K562 (cell line): ENCODE measurements at regions not wholly inside any gene's neighbourhood (a gene's known extent, or its start where the extent isn't known, plus 50 kb on each side); places are given as distances from the start of the nearest gene placed in this dataset.

ENCODE experiments used
- ATAC-seq: fragments of 200-7000 bp; cut with Tn5 transposase; 3 replicates; pipeline ENCODE4 v1.9.1; 2020; ENCODE audit warnings: moderate library complexity
- BruUV-seq: library from RNA; stranded (reverse); fragments of 400-500 nt; replicated peaks from 2 replicates; lab custom pipeline; 2021; lab: Mats Ljungman, UMichigan
- CTCF ChIA-PET: fragments of 300-600 bp; formaldehyde crosslinking; extraction: SDS; loops from one replicate; lab custom pipeline; 2021; ENCODE audit warnings: low intra/inter-chr PET ratio; lab: Yijun Ruan, JAX
- POLR2A ChIA-PET: fragments of 300-600, 350-650 bp; sonication (Branson Sonifier 250); formaldehyde crosslinking; extraction: SDS; loops from one replicate; lab custom pipeline; 2021; ENCODE audit warnings: antibody characterized with exemption, inconsistent platforms; lab: Yijun Ruan, JAX
- DNase-seq, 4 experiments: peaks; one replicate each; pipeline versions ENCODE4 v3.0.0 to v3.0.0-alpha.2; 2011 to 2018; ENCODE audit warnings: low spot score in 3 of 4, mixed read lengths in 3 of 4; ENCODE audit errors: extremely low read depth in 1 of 4
- FAIRE-seq: peaks from 2 replicates; lab custom pipeline; 2011; peaks lifted over from hg19 to GRCh38; lab: Jason Lieb, UNC
- H2AFZ ChIP-seq: 2 replicates; pipeline ENCODE4 v1.6.0; 2011; ENCODE audit warnings: low read depth, low read length, control low read depth, inconsistent platforms
- H3K27ac ChIP-seq: fragments of 200-600 bp; 3 replicates; pipeline ENCODE4 v1.8.0; 2011; ENCODE audit warnings: low read depth, mild to moderate bottlenecking, control low read depth, inconsistent platforms, low read length, moderate library complexity, mixed read lengths; ENCODE audit errors: extremely low read depth
- H3K27me3 ChIP-seq, 2 experiments: fragments of 300-600 bp in 1 of 2; 2 replicates in 1 of 2; 3 replicates in 1 of 2; pipeline versions ENCODE4 v1.6.0 to v1.8.0; 2011; ENCODE audit warnings: inconsistent platforms in 2 of 2, low read length in 2 of 2, mild to moderate bottlenecking in 1 of 2, mixed read lengths in 1 of 2, moderate library complexity in 1 of 2; ENCODE audit not compliant: control insufficient read depth in 2 of 2, insufficient read depth in 2 of 2
- H3K36me3 ChIP-seq: fragments of 300-600 bp; 3 replicates; pipeline ENCODE4 v1.8.0; 2011; ENCODE audit warnings: mild to moderate bottlenecking, low read length, inconsistent platforms; ENCODE audit not compliant: control insufficient read depth, insufficient read depth
- H3K4me1 ChIP-seq, 2 experiments: fragments of 200-600 bp in 1 of 2; replicated peaks in 1 of 2; 2 replicates in 1 of 2; 3 replicates in 1 of 2; pipeline versions ENCODE4 v1.5.1 to v1.8.0; 2011; ENCODE audit warnings: inconsistent platforms in 2 of 2, low read length in 2 of 2, mild to moderate bottlenecking in 1 of 2, mixed read lengths in 1 of 2, moderate library complexity in 1 of 2; ENCODE audit not compliant: control insufficient read depth in 2 of 2, insufficient read depth in 2 of 2
- H3K4me2 ChIP-seq: 2 replicates; pipeline ENCODE4 v1.6.1; 2011; ENCODE audit warnings: low read length, control low read depth, inconsistent platforms, mixed read lengths; ENCODE audit not compliant: insufficient read depth
- H3K4me3 ChIP-seq: fragments of 200-600 bp; sonication (generic), shearing (Covaris generic); 2 replicates; pipeline ENCODE4 v1.5.1; 2016; ENCODE audit warnings: control low read depth, inconsistent platforms
- H3K79me2 ChIP-seq: fragments of 200-600 bp; 3 replicates; pipeline ENCODE4 v1.8.0; 2011; ENCODE audit warnings: low read length, inconsistent platforms; ENCODE audit not compliant: control insufficient read depth, insufficient read depth
- H3K9ac ChIP-seq, 2 experiments: 2 replicates each; pipeline versions ENCODE4 v1.6.0 to v1.6.1; 2011; ENCODE audit warnings: low read depth in 2 of 2, low read length in 2 of 2, control low read depth in 1 of 2, inconsistent platforms in 1 of 2, mild to moderate bottlenecking in 1 of 2, mixed read lengths in 1 of 2; ENCODE audit not compliant: insufficient read depth in 1 of 2
- H3K9me1 ChIP-seq: one replicate; pipeline ENCODE4 v1.6.0; 2011; ENCODE audit warnings: inconsistent platforms, mild to moderate bottlenecking, low read length, moderate library complexity; ENCODE audit not compliant: control insufficient read depth, insufficient read depth
- H3K9me3 ChIP-seq: replicated peaks from 2 replicates; pipeline ENCODE4 v1.5.1; 2011; ENCODE audit warnings: low read depth, low read length, inconsistent platforms; ENCODE audit not compliant: control insufficient read depth, insufficient read depth
- H4K20me1 ChIP-seq: replicated peaks from 2 replicates; pipeline ENCODE4 v1.6.1; 2011; ENCODE audit warnings: low read length, inconsistent platforms, mixed read lengths; ENCODE audit not compliant: control insufficient read depth, insufficient read depth
- RAD21 ChIP-seq, 2 experiments: fragments of 250-450 bp in 1 of 2; fragments of 450-650 bp in 1 of 2; sonication (Bioruptor Pico) in 1 of 2; formaldehyde crosslinking in 1 of 2; IDR thresholded peaks in 1 of 2; conservative IDR thresholded peaks in 1 of 2; 2 replicates each; pipeline versions ENCODE4 v1.4.0 to v1.8.0; 2020 to 2022; ENCODE audit warnings: mild to moderate bottlenecking in 2 of 2, moderate library complexity in 1 of 2
- SMC3 ChIP-seq: conservative IDR thresholded peaks from 2 replicates; pipeline ENCODE4 v1.6.1; 2011; ENCODE audit warnings: low read depth, low read length, improper control_type of control experiment; ENCODE audit not compliant: insufficient read depth
- TBL1XR1 ChIP-seq, 2 experiments: IDR thresholded peaks; 2 replicates each; pipeline ENCODE4 v1.6.1; 2012; ENCODE audit warnings: improper control_type of control experiment in 2 of 2, low read length in 2 of 2, mild to moderate bottlenecking in 1 of 2
- WGBS: fragments of 100-300 bp; shearing (Covaris generic); methylation state at CpG from one replicate; pipeline ENCODE4 v1.1.6; 2016; ENCODE audit warnings: low coverage, mixed read lengths; ENCODE audit not compliant: insufficient coverage; ENCODE audit errors: missing lambda C conversion rate; 5-methylcytosine and 5-hydroxymethylcytosine counted together
- in situ Hi-C: fragments of 300-500 bp; cut with MboI; formaldehyde crosslinking; loops from 4 replicates; pipeline ENCODE4 v1.15.0; 2018; ENCODE audit warnings: inconsistent platforms, mixed read lengths
- intact Hi-C: fragments of 100-400 bp; cut with micrococcal nuclease; formaldehyde crosslinking; loops from 2 replicates; pipeline ENCODE4 v1.14.2; 2022
- TF ChIP-seq, protein P1 (sequence below), 2 experiments: fragments of 450-650 bp; formaldehyde crosslinking in 1 of 2; IDR thresholded peaks; 2 replicates each; pipeline versions ENCODE4 v1.4.0 to v1.6.1; 2014 to 2020; ENCODE audit warnings: mild to moderate bottlenecking in 2 of 2, borderline replicate concordance in 1 of 2, low read depth in 1 of 2
- TF ChIP-seq, protein P2 (sequence below), 3 experiments: IDR thresholded peaks in 2 of 3; conservative IDR thresholded peaks in 1 of 3; 2 replicates each; pipeline ENCODE4 v1.5.1; 2011 to 2012; ENCODE audit warnings: low read length in 3 of 3, mild to moderate bottlenecking in 3 of 3, control low read depth in 2 of 3, improper control_type of control experiment in 1 of 3, inconsistent platforms in 1 of 3, low read depth in 1 of 3, mixed read lengths in 1 of 3, moderate library complexity in 1 of 3; ENCODE audit not compliant: insufficient read depth in 2 of 3

DNA sequence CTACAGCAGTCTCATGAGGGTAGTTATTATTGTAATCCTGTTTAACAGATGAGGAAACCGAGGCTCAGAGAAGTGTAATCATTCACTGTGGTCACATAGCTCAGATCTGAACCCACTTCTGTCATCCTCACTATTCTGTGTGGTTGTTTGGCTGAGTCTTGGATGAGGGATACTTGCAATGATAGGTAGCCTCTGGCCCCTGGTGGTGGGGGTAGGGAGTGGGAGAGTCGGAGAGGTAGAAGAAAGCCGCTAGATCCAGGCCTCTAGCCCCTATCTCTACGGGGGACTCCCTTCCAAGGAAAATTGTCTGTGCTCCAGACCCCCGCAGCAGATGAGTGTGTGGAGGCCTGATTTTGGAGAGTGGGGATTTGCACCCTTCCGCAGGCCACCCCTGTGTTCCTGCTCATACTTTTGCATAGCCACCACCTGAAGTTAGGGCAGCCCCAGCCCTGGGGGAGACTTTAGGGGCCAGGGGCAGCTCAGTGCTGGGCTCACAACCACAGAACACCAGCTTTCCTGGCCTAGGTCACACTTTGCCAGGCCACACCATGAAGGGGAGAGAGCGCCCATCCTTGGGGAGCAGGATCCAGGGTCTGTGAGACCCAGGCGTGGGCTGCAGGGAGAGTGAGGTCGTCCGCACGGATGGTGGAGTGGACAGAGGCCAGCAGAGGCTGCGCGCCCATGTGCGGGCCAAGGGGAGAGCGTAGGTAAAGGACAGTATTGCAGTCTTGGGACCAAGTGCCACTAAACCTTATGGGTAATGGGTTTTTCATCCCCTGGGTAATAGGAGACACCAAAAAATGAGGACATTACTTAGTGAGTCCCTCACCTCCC is 148.2 kb downstream of the GLI2 start:
- no peaks in the 10 kb centered on the region for H3K36me3 ChIP-seq
- in situ Hi-C loops (no loop called here), intact Hi-C loops (loop anchor here (1.0 to 10.0 kb wide), 2 partner anchors 189 to 191 kb away; no protein-coding TSS in a partner anchor)
- BruUV-seq, result no TSS peak
- TF ChIP-seq SMC3 (no peak), RAD21 (CRISPR knock-in tag; conservative IDR thresholded peaks at IDR 0.05 in 1 of 2, IDR thresholded peaks at IDR 0.05 in 1 of 2) (peak in 1 of 2 experiments; percentile 47; a peak in 3 of 4 replicates), TBL1XR1 (IDR thresholded peaks at IDR 0.05; ENCODE audit: low read length in 2 of 2) (no peak)
- TF ChIP-seq, protein P1, sequence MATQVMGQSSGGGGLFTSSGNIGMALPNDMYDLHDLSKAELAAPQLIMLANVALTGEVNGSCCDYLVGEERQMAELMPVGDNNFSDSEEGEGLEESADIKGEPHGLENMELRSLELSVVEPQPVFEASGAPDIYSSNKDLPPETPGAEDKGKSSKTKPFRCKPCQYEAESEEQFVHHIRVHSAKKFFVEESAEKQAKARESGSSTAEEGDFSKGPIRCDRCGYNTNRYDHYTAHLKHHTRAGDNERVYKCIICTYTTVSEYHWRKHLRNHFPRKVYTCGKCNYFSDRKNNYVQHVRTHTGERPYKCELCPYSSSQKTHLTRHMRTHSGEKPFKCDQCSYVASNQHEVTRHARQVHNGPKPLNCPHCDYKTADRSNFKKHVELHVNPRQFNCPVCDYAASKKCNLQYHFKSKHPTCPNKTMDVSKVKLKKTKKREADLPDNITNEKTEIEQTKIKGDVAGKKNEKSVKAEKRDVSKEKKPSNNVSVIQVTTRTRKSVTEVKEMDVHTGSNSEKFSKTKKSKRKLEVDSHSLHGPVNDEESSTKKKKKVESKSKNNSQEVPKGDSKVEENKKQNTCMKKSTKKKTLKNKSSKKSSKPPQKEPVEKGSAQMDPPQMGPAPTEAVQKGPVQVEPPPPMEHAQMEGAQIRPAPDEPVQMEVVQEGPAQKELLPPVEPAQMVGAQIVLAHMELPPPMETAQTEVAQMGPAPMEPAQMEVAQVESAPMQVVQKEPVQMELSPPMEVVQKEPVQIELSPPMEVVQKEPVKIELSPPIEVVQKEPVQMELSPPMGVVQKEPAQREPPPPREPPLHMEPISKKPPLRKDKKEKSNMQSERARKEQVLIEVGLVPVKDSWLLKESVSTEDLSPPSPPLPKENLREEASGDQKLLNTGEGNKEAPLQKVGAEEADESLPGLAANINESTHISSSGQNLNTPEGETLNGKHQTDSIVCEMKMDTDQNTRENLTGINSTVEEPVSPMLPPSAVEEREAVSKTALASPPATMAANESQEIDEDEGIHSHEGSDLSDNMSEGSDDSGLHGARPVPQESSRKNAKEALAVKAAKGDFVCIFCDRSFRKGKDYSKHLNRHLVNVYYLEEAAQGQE (IDR thresholded peaks at IDR 0.05; ENCODE audit: borderline replicate concordance), result peak; percentile 39; the same call in 1 of the 2 replicates
- TF ChIP-seq, protein P1 (CRISPR knock-in tag; IDR thresholded peaks at IDR 0.05; ENCODE audit: low read depth), result no peak
- TF ChIP-seq, protein P2, sequence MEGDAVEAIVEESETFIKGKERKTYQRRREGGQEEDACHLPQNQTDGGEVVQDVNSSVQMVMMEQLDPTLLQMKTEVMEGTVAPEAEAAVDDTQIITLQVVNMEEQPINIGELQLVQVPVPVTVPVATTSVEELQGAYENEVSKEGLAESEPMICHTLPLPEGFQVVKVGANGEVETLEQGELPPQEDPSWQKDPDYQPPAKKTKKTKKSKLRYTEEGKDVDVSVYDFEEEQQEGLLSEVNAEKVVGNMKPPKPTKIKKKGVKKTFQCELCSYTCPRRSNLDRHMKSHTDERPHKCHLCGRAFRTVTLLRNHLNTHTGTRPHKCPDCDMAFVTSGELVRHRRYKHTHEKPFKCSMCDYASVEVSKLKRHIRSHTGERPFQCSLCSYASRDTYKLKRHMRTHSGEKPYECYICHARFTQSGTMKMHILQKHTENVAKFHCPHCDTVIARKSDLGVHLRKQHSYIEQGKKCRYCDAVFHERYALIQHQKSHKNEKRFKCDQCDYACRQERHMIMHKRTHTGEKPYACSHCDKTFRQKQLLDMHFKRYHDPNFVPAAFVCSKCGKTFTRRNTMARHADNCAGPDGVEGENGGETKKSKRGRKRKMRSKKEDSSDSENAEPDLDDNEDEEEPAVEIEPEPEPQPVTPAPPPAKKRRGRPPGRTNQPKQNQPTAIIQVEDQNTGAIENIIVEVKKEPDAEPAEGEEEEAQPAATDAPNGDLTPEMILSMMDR (IDR thresholded peaks at IDR 0.05 in 2 of 3, conservative IDR thresholded peaks at IDR 0.05 in 1 of 3; ENCODE audit: insufficient read depth in 2 of 3, low read depth in 1 of 3, low read length in 3 of 3), result peak; percentile 36 to 50 (median 48); a peak in 5 of 6 replicates
- no peak overlapping the region for H3K27ac ChIP-seq
- H4K20me1 ChIP-seq, result peaks cover 10% of the 10 kb centered on the region; the same call in 1 of the 2 replicates
- H3K9ac ChIP-seq, result no peak overlapping the region
- H3K9me3 ChIP-seq, result no peaks in the 10 kb centered on the region
- no peak overlapping the region for H3K4me2 ChIP-seq
- H3K27me3 ChIP-seq, result peaks cover 55 to 91% of the 10 kb centered on the region in 2 experiments
- H3K9me1 ChIP-seq, result no peaks in the 10 kb centered on the region
- no peak overlapping the region for H2AFZ ChIP-seq
- H3K4me3 ChIP-seq, result no peak overlapping the region
- POLR2A ChIA-PET, result interaction anchor here (0.7 kb wide), 1 partner anchor 465 kb away, joined by 3 read pairs; no protein-coding TSS in a partner anchor
- H3K4me1 ChIP-seq, result peaks cover 0 to 12% of the 10 kb centered on the region in 2 experiments; a peak in 2 of 5 replicates
- FAIRE-seq (no peak), DNase-seq (peak in 3 of 4 experiments; percentile 35 to 50 (median 40)), ATAC-seq (peak; percentile 76)
- CTCF ChIA-PET, result interaction anchor here (0.6 to 1.6 kb wide), 2 partner anchors 188 to 190 kb away, joined by 3 to 6 read pairs; no protein-coding TSS in a partner anchor
- WGBS, result 18% methylated on average over 15 of the region's 15 CpGs
- H3K79me2 ChIP-seq, result no peaks in the 10 kb centered on the region
